HL-60 (cell line): ENCODE measurements at regions not wholly inside any gene's neighbourhood (a gene's known extent, or its start where the extent isn't known, plus 50 kb on each side); places are given as distances from the start of the nearest gene placed in this dataset.

Experiments used
- CTCF ChIP-seq: IDR thresholded peaks from one replicate; pipeline ENCODE4 v1.5.1; 2011; ENCODE audit warnings: low read length, control low read depth, inconsistent platforms; ENCODE audit not compliant: insufficient read depth
- GABPA ChIP-seq: IDR thresholded peaks from 2 replicates; pipeline ENCODE4 v1.6.1; 2012; ENCODE audit warnings: low read depth
- POLR2AphosphoS5 ChIP-seq: IDR thresholded peaks from 2 replicates; pipeline ENCODE4 v1.6.1; 2012; ENCODE audit warnings: low read depth
- REST ChIP-seq: IDR thresholded peaks from 2 replicates; pipeline ENCODE4 v1.6.1; 2012; ENCODE audit warnings: low read depth; ENCODE audit not compliant: insufficient replicate concordance
- SPI1 ChIP-seq: IDR thresholded peaks from 2 replicates; pipeline ENCODE4 v1.6.1; 2012; ENCODE audit warnings: low read depth, mild to moderate bottlenecking, borderline replicate concordance

GRCh38 chr16:52843381-52843780, 209.3 kb downstream of the CHD9NB start:
- TF ChIP-seq CTCF (no peak), GABPA (no peak), REST (no peak), SPI1 (no peak), POLR2AphosphoS5 (no peak)
